HepG2 (cell line): ENCODE measurements at regions not wholly inside any gene's neighbourhood (a gene's known extent, or its start where the extent isn't known, plus 50 kb on each side); places are given as distances from the start of the nearest gene placed in this dataset.

ENCODE experiments used
- ATAC-seq: fragments of 200-7000 bp; cut with Tn5 transposase; 3 replicates; pipeline ENCODE4 v1.9.1; 2020; ENCODE audit warnings: mild to moderate bottlenecking, moderate library complexity
- BruUV-seq: library from RNA; stranded (reverse); fragments of 400-500 nt; replicated peaks from 2 replicates; lab custom pipeline; 2021; lab: Mats Ljungman, UMichigan
- CTCF ChIA-PET: fragments of 300-600 bp; formaldehyde crosslinking; extraction: SDS; loops from one replicate; lab custom pipeline; 2021; ENCODE audit warnings: low total read pairs, inconsistent platforms, low intra/inter-chr PET ratio; lab: Yijun Ruan, JAX
- POLR2A ChIA-PET: fragments of 350-600 bp; sonication (Branson Sonifier 250); formaldehyde crosslinking; loops from one replicate; lab custom pipeline; 2020; ENCODE audit warnings: antibody characterized with exemption, inconsistent platforms; lab: Yijun Ruan, JAX
- DNase-seq: peaks from one replicate; pipeline ENCODE4 v3.0.0-alpha.2; 2015; ENCODE audit warnings: low spot score
- FAIRE-seq: peaks from 3 replicates; lab custom pipeline; 2011; peaks lifted over from hg19 to GRCh38; lab: Jason Lieb, UNC
- H2AFZ ChIP-seq: one replicate; pipeline ENCODE4 v1.6.1; 2011; ENCODE audit warnings: low read length, inconsistent platforms
- H3K27ac ChIP-seq: fragments of 300-600 bp; 3 replicates; pipeline ENCODE4 v1.8.0; 2011; ENCODE audit warnings: mixed run types, mild to moderate bottlenecking, mixed read lengths, low read length, inconsistent platforms; ENCODE audit not compliant: insufficient read depth; ENCODE audit errors: extremely low read length
- H3K27me3 ChIP-seq, 2 experiments: fragments of 200-600 bp in 1 of 2; 2 replicates in 1 of 2; 3 replicates in 1 of 2; pipeline versions ENCODE4 v1.6.0 to v1.8.0; 2011; ENCODE audit warnings: low read length in 2 of 2, mild to moderate bottlenecking in 2 of 2, moderate library complexity in 2 of 2, inconsistent platforms in 1 of 2; ENCODE audit not compliant: insufficient read depth in 2 of 2, control insufficient read depth in 1 of 2
- H3K36me3 ChIP-seq, 2 experiments: fragments of 200-600 bp in 1 of 2; replicated peaks in 1 of 2; 2 replicates in 1 of 2; 3 replicates in 1 of 2; pipeline versions ENCODE4 v1.5.1 to v1.8.0; 2011; ENCODE audit warnings: low read length in 2 of 2, inconsistent platforms in 1 of 2; ENCODE audit not compliant: insufficient read depth in 2 of 2, control insufficient read depth in 1 of 2
- H3K4me1 ChIP-seq: 2 replicates; pipeline ENCODE4 v1.5.1; 2012; ENCODE audit warnings: low read length, inconsistent platforms; ENCODE audit not compliant: insufficient read depth
- H3K4me2 ChIP-seq: 2 replicates; pipeline ENCODE4 v1.6.0; 2011; ENCODE audit warnings: low read depth, low read length, inconsistent platforms
- H3K4me3 ChIP-seq, 3 experiments: fragments of 200-600 bp in 1 of 3; sonication (generic), shearing (Covaris generic) in 1 of 3; replicated peaks in 1 of 3; 2 replicates each; pipeline ENCODE4 v1.5.1; 2011 to 2016; ENCODE audit warnings: low read length in 3 of 3, inconsistent platforms in 2 of 3, low read depth in 2 of 3, mild to moderate bottlenecking in 2 of 3, control low read depth in 1 of 3, mixed read lengths in 1 of 3; ENCODE audit not compliant: insufficient read depth in 1 of 3
- H3K79me2 ChIP-seq: one replicate; pipeline ENCODE4 v1.6.1; 2011; ENCODE audit warnings: low read length, inconsistent platforms; ENCODE audit not compliant: insufficient read depth
- H3K9ac ChIP-seq: 2 replicates; pipeline ENCODE4 v1.6.0; 2011; ENCODE audit warnings: mild to moderate bottlenecking, low read depth, low read length, inconsistent platforms; ENCODE audit not compliant: insufficient read depth
- H3K9me3 ChIP-seq: 2 replicates; pipeline ENCODE4 v1.5.1; 2012; ENCODE audit warnings: mild to moderate bottlenecking, low read length
- H4K20me1 ChIP-seq: 2 replicates; pipeline ENCODE4 v1.6.0; 2011; ENCODE audit warnings: inconsistent platforms, mild to moderate bottlenecking, low read length, moderate library complexity; ENCODE audit not compliant: insufficient read depth
- ARNTL ChIP-seq: sonication (generic); formaldehyde crosslinking; IDR thresholded peaks from 2 replicates; pipeline ENCODE4 v1.4.0; 2020; ENCODE audit warnings: mild to moderate bottlenecking, missing genetic modification reagents
- CEBPZ ChIP-seq: IDR thresholded peaks from 2 replicates; pipeline ENCODE4 v1.6.1; 2012; ENCODE audit warnings: low read length, improper control_type of control experiment
- DNMT3B ChIP-seq: conservative IDR thresholded peaks from 2 replicates; pipeline ENCODE4 v1.6.1; 2016; ENCODE audit warnings: missing biosample characterization, control low read depth
- LBX2 ChIP-seq: sonication (generic); formaldehyde crosslinking; IDR thresholded peaks from 2 replicates; pipeline ENCODE4 v1.5.0; 2020; ENCODE audit warnings: missing genetic modification reagents, mild to moderate bottlenecking, borderline replicate concordance
- NFAT5 ChIP-seq: sonication (generic); formaldehyde crosslinking; IDR thresholded peaks from 2 replicates; pipeline ENCODE4 v1.4.0; 2020; ENCODE audit warnings: missing genetic modification reagents
- RAD51 ChIP-seq: fragments of 450-650 bp; IDR thresholded peaks from 2 replicates; pipeline ENCODE4 v1.6.1; 2016; ENCODE audit warnings: borderline replicate concordance
- THAP8 ChIP-seq: sonication (generic); formaldehyde crosslinking; IDR thresholded peaks from 2 replicates; pipeline ENCODE4 v1.5.1; 2020; ENCODE audit warnings: missing genetic modification reagents, mild to moderate bottlenecking, borderline replicate concordance
- ZNF124 ChIP-seq: sonication (generic); formaldehyde crosslinking; IDR thresholded peaks from 2 replicates; pipeline ENCODE4 v1.4.0; 2020; ENCODE audit warnings: missing genetic modification reagents
- ZNF263 ChIP-seq: sonication (generic); formaldehyde crosslinking; IDR thresholded peaks from 2 replicates; pipeline ENCODE4 v1.4.0; 2020; ENCODE audit warnings: missing genetic modification reagents
- ZNF547 ChIP-seq: sonication (generic); formaldehyde crosslinking; IDR thresholded peaks from 2 replicates; pipeline ENCODE4 v1.5.1; 2020; ENCODE audit warnings: mild to moderate bottlenecking, missing genetic modification reagents
- ZNF569 ChIP-seq: sonication (generic); formaldehyde crosslinking; IDR thresholded peaks from 2 replicates; pipeline ENCODE4 v1.5.0; 2020; ENCODE audit warnings: mild to moderate bottlenecking, missing genetic modification reagents, moderate library complexity, borderline replicate concordance
- ZNF784 ChIP-seq: sonication (generic); formaldehyde crosslinking; IDR thresholded peaks from 2 replicates; pipeline ENCODE4 v1.5.1; 2020; ENCODE audit warnings: missing genetic modification reagents, mild to moderate bottlenecking, borderline replicate concordance
- ZSCAN22 ChIP-seq: sonication (generic); formaldehyde crosslinking; IDR thresholded peaks from 2 replicates; pipeline ENCODE4 v1.4.0; 2020; ENCODE audit warnings: mild to moderate bottlenecking, missing genetic modification reagents
- WGBS: methylation state at CpG from one replicate; pipeline ENCODE4 v1.1.6; 2017; ENCODE audit warnings: low lambda C conversion rate; 5-methylcytosine and 5-hydroxymethylcytosine counted together
- in situ Hi-C: cut with HindIII; loops from 2 replicates; pipeline ENCODE4 v1.10.0; 2017; ENCODE audit warnings: low pct_unique_long_range_greater_than_20kb; ENCODE audit not compliant: extremely low pct_ligation_motif_present
- intact Hi-C: fragments of 100-400 bp; cut with micrococcal nuclease; formaldehyde crosslinking; loops from one replicate; pipeline ENCODE4 v1.10.0; 2022; ENCODE audit not compliant: unreplicated experiment

- TF ChIP-seq THAP8 (CRISPR knock-in tag) (no peak), ZNF547 (CRISPR knock-in tag) (no peak), ZNF569 (CRISPR knock-in tag) (no peak), CEBPZ (no peak), ZNF263 (CRISPR knock-in tag) (no peak), ZNF124 (no peak)
Observed at GRCh38 chr5:106418196-106418595, 1252.5 kb downstream of the EFNA5 start (continued).

GRCh38 chr5:106417566-106417965 is 1253.2 kb downstream of the EFNA5 start:
- H3K9ac ChIP-seq: no peak overlapping the region
- peaks cover 0 to 3% of the 10 kb centered on the region in 2 experiments; a peak in 2 of 5 replicates for H3K27me3 ChIP-seq
- POLR2A ChIA-PET: no interaction called here
- CTCF ChIA-PET: no interaction called here
- H4K20me1 ChIP-seq: no peaks in the 10 kb centered on the region
- no peak overlapping the region for H3K27ac ChIP-seq
- H3K9me3 ChIP-seq: no peaks in the 10 kb centered on the region
- no peak for DNase-seq
- intact Hi-C loops: no loop called here
- in situ Hi-C loops: no loop called here
- no peak overlapping the region for H2AFZ ChIP-seq
- ATAC-seq: no peak
- 33% methylated on average over 6 of the region's 6 CpGs for WGBS
- no peak overlapping the region for H3K4me3 ChIP-seq
- BruUV-seq: no TSS peak
- no peaks in the 10 kb centered on the region for H3K4me1 ChIP-seq
- no peaks in the 10 kb centered on the region for H3K36me3 ChIP-seq
- no peak for FAIRE-seq
- H3K4me2 ChIP-seq: no peak overlapping the region
- no peaks in the 10 kb centered on the region for H3K79me2 ChIP-seq
- TF ChIP-seq ZSCAN22 (CRISPR knock-in tag): no peak
- TF ChIP-seq RAD51: no peak
- TF ChIP-seq ZNF784 (CRISPR knock-in tag): no peak
- no peak for TF ChIP-seq LBX2 (CRISPR knock-in tag)
- TF ChIP-seq DNMT3B: no peak
- no peak for TF ChIP-seq NFAT5 (CRISPR knock-in tag)
- no peak for TF ChIP-seq ARNTL (CRISPR knock-in tag)
